GM19372 (cell line): ENCODE measurements at regions not wholly inside any gene's neighbourhood (a gene's known extent, or its start where the extent isn't known, plus 50 kb on each side); places are given as distances from the start of the nearest gene placed in this dataset.
A peak's percentile ranks its signal among the peaks of the same experiment; 100 is the strongest.
"Not testable (repeated sequence)": the region's sequence is repeated elsewhere in the genome, so short reads cannot be mapped to it uniquely, and the experiment has no call there.

Experiments
- ATAC-seq: cut with Tn5 transposase; IDR thresholded peaks from one replicate; pipeline ENCODE4 v1.9.1; 2021; ENCODE audit warnings: mild to moderate bottlenecking, low read depth, moderate library complexity; ENCODE audit not compliant: unreplicated experiment

DNA sequence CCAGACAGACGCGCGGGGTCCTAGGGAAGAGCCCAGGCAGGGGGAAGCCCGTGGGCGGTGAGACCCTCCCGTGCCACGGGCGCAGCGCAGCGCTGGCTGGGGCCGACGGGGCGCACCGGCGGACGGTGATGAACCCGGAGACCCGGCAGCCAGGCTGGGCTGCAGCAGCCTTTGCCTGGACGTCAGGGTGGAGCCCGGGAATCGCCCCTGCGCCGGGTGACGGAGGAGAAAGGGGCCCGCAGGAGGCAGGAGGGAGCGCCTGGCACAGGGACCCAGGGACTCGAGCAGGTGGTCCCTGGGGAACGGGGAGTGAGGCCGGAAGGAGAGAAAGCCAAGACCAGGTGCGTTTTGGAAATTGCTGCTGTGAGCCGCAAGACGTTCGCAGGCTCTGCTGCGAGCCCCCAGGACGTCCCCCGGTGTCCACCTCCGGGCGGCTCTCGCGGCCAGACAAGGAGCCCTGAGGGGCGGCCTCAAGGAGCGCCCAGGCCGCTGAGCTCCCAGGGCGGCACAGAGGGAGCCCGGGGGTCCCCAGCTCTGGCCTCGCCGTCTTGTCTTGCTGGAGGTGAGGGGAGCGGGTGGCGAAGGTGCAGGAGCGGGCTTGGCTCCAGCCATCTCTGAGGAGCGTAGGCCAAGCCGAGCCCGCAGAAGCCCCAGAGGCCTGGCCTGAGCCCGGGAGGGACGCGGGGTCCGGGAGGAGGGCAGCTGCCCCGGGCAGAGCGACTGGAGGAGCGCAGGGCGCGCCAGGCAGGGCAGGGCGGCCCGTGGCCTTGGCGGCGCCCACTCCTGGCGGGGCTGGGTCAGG, 191.2 kb upstream of the PDE10A start:
- no peak for ATAC-seq

DNA sequence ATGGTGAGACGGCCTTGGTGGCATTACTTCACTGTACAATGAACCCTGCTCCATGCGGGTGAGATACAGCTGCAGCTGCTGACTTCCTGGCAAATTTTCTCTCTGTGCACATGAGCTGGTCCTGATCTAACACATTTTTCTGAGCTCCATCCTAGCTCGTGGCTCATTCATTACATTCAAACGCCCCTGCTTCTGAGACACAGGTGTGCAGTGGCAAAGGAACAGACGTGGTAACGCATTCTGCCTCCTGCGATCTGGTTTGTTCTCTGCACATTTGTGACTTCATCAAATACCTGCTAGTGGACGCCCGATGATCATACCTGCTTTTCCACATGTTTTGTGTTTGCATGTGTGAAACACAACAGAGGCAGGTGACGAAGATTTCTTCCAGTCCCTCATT, 189.6 kb upstream of the PDE10A start:
- ATAC-seq: no peak

DNA sequence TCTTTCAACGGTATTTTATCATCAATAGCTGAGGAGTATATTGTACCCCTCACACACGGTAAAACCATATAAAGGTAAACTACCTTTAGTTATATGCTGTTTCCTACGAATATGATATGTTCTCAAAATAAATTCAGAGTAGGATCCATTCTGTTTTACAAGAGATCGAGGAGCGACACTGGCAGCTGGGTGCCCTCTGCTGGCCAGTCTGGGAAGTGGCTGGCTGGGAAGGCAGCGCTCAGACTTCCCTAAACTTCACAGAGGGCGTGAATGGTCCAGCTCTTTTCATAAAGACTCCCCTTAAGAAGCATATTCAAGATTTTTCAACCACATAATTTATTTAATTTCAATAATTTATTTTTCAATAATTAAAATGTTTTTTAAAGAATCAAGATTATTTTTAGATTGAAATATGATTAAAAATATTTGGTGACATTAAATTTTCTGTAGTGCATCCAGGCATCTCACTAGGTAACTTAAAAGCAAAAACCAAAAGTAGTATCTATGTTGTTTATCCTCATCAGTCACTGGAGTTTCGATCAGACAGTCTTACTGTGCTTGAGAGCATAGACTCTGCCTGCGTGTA, 187.5 kb upstream of the PDE10A start:
- peak; percentile 92 for ATAC-seq

DNA sequence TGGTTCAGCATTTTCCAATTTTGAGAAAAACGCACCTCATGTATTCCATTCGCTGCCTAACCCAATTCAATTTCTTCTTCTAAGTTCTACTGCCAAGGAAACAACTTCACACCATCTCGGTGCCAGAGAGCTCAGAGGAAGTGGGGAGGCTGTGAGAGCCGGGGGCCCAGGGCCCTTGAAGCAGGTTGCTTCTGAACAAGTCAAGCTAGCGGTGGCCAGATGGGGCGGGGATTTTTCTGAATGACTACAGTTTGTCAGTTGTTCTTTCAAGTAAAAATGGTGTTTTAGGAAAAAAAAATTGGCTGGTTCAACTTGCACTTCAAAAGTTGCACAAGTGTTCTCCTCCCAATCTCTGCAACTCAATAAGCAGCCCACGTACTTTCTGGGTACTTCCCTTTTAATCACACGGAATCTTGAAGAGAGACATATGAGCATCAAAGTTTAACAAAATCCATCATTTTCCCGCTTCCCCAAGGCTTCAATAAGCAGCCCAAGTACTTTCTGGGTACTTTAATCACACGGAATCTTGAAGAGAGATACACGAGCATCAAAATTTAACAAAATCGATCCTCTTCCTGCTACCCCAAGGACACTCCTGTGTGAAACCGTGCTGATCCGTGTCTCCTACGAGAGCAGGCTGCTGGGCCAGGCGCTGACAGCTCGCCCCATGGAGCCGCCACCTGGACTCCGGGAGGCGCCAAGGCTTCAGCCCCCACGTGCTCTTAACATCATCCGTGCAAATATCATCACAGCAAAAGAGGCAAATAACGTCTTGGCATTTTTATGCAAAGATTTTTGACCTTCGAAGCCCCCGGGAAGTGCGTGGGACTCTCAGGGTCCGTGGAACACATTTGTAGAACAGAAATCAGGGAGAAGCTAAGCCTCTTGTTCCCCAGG, 186.7 kb upstream of the PDE10A start:
- ATAC-seq: peak; percentile 11

DNA sequence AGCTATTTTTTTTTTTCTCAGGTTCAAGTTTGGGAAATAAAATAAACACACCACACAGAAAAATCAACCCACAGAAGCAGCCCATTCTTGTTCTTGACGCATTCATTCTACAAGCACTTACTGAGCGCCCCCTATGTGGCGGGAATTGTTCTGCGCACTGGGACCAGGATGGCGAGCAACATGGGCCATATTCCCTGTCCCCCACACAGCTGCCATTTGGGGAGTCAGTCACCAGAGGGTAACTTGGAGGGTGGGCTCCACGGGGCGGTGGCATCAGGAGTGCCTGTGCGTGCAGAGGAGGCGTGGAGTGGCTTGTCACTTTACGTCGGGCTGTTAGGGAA, 185.0 kb upstream of the PDE10A start:
- no peak for ATAC-seq

DNA sequence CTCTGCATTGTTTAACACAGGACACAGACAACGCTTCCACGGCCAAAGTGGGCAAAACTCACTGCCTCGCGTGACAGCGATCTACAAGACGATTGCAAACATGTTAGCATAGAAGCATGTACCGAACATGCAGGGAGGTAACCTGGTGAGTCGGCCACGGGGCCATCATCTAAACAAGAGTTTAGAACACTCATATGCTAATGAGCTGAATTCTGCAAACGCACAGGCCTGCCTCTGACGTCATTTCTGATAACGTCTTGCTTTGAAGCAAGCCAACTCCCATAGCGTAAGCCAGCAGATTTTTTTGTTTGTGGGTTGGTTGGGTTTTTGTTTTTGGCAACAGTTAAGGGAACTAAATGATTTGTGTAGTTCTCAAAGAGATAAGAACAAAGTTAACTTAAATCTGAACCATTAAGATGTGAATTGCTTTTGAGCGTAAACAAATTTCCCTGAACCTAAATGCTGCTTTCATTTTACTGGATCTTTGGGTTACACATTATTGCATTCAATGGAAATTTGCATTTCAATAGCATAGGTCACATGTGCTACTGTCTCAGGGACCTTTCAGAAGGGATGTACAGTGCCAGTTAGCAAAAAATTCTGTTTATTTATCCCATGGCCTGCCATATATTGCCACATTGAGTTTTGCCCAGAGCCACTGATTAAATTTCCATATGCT, 184.5 kb upstream of the PDE10A start:
- ATAC-seq: no peak

DNA sequence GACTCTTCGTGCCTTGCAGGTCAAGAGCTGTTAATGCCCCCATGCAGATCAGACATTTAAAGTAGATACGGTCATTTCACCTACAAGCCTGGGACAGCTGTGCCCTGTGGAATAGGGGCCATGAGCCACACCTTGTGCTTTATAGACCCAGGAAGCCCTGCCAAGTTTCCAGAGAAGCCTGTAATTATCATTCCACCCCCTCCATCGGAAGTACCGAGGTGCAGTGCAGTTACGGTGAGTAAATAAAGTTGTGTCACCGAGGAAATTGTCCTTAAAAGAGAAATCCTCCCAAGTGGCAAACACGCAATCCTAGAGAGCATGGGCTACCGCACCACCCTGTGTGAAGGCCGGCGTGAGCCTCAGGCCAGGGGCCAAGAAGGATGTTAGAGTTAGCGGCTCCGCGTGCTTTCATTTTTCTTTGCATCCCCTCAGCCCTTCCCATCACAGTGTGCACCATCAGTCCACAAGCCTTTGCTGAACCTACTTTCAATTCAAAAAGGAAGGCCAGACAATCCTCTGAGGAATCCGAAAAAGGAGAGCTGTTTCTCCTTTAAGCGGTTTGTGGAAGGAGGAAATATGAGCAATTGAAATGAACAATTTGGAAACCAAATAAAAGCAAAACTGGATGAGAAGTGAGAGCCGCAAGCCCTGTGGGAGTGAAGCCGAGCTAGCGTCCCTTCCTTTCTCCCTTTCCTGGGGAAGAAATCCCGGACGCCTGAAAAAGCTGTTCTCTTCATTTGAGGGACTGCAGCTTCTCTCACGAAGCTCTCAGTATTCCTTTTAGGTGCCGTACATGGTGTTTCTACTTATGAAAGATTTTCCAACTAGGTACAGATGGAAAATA, 183.3 kb upstream of the PDE10A start:
- no peak for ATAC-seq

DNA sequence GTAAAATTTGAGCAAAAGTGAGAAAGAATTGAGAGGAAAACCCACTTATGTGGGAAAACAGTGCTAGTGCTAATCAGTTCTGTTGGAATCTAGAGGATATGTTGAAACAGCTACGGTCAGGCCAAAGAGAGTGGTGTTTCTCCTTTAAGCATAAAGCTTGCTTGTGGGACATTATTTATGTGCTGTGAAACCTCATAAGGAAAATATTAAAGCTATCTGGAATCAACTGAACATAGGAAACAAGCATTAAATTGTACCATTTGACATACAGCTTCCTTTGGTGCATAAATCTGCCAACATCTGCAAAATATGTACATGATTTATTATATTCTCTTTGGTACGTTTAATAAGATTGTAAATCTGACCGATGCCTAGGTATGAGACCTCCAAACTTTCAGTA, 182.5 kb upstream of the PDE10A start:
- ATAC-seq: no peak

DNA sequence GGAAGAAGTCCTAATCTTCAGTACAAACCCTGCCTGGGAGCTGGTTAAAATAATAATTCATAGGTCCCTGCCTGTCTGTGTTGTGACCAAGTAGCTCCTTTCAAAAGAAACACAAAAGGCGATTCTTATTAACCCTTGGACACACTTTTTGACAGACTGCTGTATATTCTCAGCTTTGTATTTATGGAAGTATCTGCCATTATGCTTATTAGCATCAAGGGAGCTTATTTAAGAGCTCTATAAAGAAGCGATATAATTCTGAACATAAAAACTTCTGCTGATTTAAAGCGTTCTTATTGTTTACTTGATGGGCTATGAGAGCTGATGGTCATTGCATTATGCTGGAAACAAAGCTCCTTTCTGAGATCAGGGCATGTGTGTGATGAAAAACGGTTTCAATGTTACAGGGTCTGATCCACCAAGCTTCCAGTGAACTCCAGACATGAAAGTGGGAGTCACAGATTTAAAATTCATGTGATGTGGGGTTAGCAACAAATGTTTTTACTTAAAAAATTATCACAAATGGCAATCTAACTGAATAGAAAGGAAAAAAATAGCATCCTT, 181.8 kb upstream of the PDE10A start:
- ATAC-seq: no peak

DNA sequence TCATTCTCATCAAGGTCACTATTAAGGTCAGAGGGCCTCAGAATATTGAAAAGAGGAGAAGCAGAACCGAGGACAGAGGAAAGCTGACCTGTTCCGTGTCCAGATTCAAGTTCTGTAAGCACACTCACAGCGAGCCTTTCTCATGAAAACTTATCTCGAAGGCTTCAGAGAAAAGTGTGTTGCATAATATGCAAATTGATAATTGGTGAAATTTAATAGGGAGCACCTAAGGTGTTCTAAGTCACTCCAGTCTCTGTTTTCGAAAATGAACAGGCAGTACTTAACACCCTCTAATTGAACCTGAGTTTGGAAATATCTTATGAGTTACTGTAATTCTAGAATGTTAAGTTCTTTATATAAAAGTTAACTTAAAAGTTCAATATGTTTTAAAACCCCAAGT, 181.2 kb upstream of the PDE10A start:
- no peak for ATAC-seq

DNA sequence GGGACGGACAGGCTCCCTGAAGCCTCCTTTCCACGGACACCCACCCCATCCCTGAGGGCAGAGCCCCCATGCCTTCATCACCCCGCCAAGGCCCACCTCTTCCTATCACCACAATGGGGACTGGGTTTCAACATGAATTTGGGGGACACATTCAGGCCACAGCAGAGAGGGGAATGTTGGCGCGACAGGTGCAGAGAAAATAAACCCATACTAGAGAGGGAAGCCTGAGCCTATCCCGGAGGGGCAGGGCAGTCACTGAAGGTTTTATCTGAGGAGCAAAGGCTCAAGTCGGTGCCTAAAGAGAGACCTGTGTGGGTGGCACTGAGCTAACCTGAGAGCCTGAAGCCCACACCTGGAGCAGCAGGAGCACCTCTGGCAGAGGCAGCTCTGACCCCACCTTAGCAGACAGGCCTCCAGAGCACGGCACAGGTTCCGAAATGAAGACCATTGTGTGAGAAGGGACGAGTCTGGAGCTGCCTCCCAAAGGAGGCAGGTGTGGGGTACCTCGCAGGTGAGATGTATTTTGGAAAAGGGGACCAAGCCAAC, 180.6 kb upstream of the PDE10A start:
- ATAC-seq: no peak

DNA sequence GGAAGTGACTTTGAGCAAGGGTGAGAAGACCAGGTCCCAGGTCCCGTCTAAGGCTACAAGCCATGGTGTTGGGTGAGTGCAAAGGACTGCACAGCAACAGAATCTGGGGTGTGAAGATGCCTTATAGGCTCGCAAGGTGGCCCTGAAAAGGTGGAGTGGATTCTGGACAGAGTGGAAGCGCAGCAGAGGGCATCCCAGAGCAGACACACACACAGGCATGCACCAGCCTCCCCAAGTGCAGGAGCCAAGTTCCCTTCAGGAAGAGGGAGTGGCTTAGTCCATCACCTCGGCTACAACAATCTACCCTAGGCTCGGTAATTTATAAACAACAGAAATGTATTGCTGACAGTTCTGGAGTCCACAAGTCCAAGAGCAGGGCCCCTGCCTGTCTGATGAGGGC, 180.1 kb upstream of the PDE10A start:
- ATAC-seq: no peak

DNA sequence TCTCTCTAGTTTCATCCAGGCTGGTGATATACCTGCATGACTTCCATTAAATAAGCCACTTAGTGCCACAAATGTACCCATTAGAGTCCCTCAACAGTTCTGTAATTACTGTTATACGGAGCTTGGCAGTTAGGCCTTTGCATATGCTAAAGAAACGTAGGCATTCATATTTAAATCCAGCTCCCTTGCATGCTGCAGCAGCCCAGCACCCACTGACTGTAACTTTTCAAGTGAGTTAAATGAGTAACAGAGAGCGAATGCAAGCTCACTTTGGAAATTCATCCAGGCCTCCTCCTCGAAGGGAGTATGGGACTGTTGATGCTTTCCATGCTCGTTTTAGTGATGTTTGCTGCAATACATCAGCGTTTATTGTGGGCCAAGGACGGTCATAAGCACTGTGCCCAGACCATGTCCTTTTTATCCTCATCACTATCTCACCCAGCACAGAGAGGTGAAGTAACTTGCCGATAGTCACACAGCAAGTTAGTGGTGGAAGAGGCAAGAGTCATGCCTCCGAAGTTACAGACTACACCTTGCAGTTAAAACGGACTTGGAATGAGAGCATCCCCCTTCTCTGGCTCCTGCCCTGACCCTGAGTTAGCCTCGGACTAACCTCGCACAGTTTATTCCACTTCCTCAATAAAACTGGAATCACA, 179.4 kb upstream of the PDE10A start:
- ATAC-seq: no peak

DNA sequence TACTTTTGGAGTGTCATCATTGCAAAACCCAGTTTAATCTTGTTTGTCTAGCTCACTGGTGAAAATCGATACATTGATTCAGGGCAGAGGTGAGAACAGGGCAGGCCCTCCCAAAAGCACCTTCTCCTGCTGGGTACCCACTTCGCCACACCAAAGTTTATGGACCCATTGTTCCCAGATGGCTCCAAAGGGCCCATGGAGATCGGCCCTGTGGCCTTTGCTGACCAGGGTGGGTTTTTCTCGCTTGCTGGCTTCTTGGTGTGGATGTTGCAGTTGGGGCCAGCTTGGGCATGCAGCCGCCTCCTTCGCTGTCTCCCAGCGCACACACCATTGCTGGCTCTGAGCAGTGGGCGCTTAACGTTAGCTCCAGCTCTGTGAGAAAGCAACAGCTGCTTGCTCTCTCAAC, 178.1 kb upstream of the PDE10A start:
- no peak for ATAC-seq

DNA sequence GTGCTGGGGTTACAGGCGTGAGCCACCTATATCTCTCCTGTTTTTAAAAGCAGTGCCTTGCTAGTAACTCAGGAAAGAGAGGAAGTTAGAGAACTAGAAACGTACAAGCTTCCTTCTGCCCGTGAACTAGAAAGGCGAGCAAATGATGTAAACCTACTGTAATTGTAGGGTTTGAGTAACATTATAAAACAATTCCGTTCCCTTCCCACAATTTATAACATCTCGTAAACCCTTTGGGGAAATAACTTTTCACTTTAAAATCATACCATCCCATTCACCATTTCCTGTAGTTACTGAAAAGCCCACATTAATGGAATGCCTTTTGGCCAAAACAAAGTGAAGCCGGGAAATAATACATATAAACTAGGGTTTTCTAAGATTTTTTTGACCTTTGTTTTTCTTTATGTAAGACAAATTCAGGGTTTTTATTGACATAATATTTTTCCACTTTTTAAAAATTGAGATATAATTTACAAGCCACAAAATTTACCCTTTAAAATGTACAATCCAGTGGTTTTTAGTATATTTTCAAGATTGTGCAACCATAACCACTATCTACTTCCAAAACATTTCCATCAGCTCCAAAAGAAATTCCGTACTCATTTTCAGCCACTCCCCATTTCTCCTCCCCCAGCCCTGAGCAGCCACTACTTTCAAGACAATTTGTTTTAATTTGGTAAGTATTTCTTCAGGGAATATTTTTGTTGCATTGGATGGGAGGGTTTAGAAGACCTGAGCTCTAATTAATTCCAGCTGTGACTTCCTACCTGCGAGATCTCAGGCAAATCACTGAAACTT, 175.1 kb upstream of the PDE10A start:
- ATAC-seq: no peak

DNA sequence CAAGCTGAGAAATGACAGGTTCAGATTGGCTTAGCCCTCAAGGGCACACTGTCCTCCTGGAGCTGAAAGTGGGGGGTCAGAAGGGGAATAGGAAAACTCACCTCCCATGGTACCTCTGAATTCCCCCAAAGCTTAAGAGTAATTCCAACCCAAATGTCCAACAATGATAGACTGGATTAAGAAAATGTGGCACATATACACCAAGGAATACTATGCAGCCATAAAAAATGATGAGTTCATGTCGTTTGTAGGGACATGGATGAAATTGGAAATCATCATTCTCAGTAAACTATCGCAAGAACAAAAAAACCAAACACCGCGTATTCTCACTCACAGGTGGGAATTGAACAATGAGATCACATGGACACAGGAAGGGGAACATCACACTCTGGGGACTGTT, 173.6 kb upstream of the PDE10A start:
- ATAC-seq: not testable (repeated sequence)

DNA sequence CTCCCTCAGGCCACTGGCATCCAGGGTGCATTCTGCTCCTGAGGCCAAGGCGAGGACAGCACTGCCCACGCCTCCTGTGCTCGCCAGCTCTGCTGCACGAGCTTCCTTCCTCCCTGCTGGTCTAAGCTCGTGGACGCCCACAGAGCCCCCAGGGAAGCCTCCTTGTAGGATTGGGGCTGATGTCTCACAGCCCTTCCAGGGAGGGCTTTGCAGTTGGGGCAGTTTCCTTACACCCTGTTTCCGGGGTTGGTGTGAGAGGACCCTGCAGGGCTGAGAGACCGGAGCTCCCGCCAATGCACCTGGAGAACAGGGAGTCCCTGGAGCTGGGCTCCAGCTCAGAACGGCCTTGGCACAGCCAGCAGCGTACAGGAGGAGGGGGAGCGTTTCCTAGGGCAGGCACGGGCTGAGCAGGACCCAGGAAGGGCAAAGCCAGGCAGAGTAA, 172.4 kb upstream of the PDE10A start:
- ATAC-seq: no peak

DNA sequence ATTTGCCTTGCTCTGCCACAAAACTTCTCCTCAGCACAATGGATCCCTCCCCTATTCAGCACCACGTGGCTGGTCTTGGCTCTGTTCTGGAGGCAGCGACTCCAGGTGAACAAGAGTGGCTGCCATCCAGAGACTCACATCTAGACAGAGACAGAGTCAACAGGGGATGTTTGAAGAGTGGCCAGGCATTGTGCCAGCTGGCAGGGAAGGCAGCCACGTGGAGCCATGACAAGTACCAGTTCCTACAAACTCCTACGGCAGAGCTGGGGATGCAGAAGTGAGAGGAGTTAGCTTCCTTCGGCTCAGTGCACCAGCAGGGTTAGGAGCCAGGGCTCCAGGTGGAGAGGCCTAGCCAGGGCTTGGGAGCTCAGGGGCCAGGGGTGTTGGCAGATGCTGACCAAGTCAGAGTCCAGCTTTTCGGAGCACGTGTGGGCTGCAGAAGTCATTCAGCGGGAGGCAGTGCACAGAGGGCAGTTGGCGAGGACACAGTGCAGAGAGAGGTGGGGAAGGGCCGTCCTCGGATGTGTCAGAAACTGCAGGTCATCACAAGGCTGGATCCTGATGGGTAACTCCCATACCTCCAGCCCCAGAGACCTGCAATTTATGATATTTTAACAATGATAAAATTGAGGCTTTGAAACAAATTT, 171.7 kb upstream of the PDE10A start:
- ATAC-seq: no peak
